ENCODE measurements at regions not wholly inside any gene's neighbourhood (a gene's known extent, or its start where the extent isn't known, plus 50 kb on each side); places are given as distances from the start of the nearest gene placed in this dataset.

DNA sequence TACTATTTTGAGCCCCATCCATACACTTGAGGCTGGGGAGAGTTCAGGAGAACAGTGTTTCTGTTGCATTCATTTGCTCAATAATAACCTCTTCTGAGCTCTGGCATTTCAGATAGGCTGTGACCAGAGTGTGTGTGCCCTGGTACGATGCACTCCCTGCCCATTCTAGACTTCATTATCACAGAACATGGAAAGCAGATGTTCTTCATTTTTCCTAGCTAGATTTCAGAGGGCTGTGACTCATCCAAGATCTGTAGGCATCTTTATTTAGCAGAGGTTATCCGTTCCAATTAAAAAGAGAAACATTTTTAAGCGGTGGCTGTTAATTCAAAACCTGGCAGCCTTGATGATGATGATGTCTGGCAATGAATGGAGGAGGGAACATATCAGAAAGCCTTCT is 228.8 kb upstream of the EEF2KMT start:
- TF ChIP-seq CEBPB (IDR thresholded peaks at IDR 0.05), result no peak
- TF ChIP-seq FOXM1 (IDR thresholded peaks at IDR 0.05; ENCODE audit: borderline replicate concordance, low read depth), result no peak
- TF ChIP-seq TCF12 (IDR thresholded peaks at IDR 0.05; ENCODE audit: low read depth), result no peak
- TF ChIP-seq YY1 (IDR thresholded peaks at IDR 0.05; ENCODE audit: low read depth), result no peak
- no peak for TF ChIP-seq CREB1 (IDR thresholded peaks at IDR 0.05; ENCODE audit: low read depth)
- TF ChIP-seq, protein P1, sequence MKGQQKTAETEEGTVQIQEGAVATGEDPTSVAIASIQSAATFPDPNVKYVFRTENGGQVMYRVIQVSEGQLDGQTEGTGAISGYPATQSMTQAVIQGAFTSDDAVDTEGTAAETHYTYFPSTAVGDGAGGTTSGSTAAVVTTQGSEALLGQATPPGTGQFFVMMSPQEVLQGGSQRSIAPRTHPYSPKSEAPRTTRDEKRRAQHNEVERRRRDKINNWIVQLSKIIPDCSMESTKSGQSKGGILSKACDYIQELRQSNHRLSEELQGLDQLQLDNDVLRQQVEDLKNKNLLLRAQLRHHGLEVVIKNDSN (IDR thresholded peaks at IDR 0.05), result no peak
- no peak for TF ChIP-seq RAD21 (IDR thresholded peaks at IDR 0.05; ENCODE audit: low read depth)
- TF ChIP-seq ZBTB7A (IDR thresholded peaks at IDR 0.05; ENCODE audit: low read depth), result no peak
- TF ChIP-seq, protein P2, sequence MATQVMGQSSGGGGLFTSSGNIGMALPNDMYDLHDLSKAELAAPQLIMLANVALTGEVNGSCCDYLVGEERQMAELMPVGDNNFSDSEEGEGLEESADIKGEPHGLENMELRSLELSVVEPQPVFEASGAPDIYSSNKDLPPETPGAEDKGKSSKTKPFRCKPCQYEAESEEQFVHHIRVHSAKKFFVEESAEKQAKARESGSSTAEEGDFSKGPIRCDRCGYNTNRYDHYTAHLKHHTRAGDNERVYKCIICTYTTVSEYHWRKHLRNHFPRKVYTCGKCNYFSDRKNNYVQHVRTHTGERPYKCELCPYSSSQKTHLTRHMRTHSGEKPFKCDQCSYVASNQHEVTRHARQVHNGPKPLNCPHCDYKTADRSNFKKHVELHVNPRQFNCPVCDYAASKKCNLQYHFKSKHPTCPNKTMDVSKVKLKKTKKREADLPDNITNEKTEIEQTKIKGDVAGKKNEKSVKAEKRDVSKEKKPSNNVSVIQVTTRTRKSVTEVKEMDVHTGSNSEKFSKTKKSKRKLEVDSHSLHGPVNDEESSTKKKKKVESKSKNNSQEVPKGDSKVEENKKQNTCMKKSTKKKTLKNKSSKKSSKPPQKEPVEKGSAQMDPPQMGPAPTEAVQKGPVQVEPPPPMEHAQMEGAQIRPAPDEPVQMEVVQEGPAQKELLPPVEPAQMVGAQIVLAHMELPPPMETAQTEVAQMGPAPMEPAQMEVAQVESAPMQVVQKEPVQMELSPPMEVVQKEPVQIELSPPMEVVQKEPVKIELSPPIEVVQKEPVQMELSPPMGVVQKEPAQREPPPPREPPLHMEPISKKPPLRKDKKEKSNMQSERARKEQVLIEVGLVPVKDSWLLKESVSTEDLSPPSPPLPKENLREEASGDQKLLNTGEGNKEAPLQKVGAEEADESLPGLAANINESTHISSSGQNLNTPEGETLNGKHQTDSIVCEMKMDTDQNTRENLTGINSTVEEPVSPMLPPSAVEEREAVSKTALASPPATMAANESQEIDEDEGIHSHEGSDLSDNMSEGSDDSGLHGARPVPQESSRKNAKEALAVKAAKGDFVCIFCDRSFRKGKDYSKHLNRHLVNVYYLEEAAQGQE (IDR thresholded peaks at IDR 0.05; ENCODE audit: low read depth), result no peak
- no peak for TF ChIP-seq TAF1 (IDR thresholded peaks at IDR 0.05; ENCODE audit: low read depth)
- no peak for TF ChIP-seq EGR1 (IDR thresholded peaks at IDR 0.05)
- TF ChIP-seq, protein P3, sequence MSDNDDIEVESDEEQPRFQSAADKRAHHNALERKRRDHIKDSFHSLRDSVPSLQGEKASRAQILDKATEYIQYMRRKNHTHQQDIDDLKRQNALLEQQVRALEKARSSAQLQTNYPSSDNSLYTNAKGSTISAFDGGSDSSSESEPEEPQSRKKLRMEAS (IDR thresholded peaks at IDR 0.05), result no peak
- TF ChIP-seq NFIC (IDR thresholded peaks at IDR 0.05), result no peak
- no peak for TF ChIP-seq TEAD4 (IDR thresholded peaks at IDR 0.05)
- no peak for TF ChIP-seq EP300 (IDR thresholded peaks at IDR 0.05; ENCODE audit: borderline replicate concordance)

DNA sequence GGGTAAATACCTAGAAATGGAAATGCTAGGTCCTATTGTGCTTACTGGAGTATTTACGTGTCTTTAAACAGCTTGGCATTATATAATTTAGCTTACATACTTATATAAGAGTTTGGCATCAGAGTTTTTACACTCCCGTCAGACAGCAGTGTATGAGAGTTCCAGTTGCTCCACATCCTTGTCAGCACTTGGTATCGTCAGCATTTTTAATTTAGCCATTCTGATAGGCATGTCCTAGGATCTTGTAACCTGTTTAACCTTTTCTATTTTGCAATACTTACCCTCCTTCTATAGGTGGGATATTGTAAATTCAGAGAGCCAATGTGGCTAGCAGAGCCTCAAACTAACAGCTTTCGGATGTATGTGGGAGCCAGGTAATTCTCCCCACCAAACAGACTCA is 228.3 kb upstream of the EEF2KMT start:
- TF ChIP-seq, protein P2 (IDR thresholded peaks at IDR 0.05; ENCODE audit: low read depth), result no peak
- TF ChIP-seq, protein P1 (IDR thresholded peaks at IDR 0.05), result no peak
- TF ChIP-seq CREB1 (IDR thresholded peaks at IDR 0.05; ENCODE audit: low read depth), result no peak

DNA sequence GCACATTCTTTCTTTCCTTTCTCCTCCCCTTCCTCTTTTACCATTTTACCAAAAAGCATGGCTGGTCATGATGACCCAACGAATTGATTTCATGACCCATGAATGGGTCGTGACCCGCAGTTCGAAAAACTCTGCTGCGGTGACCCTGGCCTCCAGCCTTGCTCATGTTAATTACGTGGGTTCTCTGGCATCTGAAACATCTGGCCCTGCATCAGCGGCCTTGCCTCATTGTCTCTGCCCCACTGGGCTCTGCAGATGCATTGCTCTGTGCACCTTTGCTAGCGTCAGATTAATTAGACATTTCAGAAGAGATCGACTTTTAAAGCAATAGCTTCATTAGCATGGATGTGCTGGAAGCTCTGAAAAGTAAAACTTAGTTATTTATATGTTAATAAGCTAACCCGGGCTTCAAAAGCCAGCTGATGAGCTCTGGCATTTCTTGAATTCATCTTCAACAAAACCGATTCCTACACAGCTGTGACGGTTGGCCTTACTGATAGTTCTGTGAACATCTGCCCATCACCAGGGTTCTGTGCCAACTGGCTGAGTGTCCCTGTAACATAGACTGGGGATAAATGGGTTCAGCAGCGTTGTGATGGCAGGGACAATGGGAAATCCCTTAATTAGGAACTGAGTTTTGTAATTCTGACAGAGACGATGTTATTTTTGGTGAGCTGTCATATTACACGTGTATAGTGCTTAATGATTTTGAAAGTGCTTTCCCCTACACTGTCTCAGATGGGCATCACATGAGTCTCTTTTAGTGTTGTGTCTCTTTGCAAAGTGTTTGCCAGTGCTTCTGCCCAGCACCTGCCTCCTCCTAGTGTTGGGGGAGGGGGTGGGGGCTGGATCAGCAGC is 225.9 kb upstream of the EEF2KMT start:
- TF ChIP-seq TEAD4 (IDR thresholded peaks at IDR 0.05) (no peak), FOXM1 (IDR thresholded peaks at IDR 0.05; ENCODE audit: borderline replicate concordance, low read depth) (no peak), NFIC (IDR thresholded peaks at IDR 0.05) (no peak), TAF1 (IDR thresholded peaks at IDR 0.05; ENCODE audit: low read depth) (no peak), RAD21 (IDR thresholded peaks at IDR 0.05; ENCODE audit: low read depth) (no peak), YY1 (IDR thresholded peaks at IDR 0.05; ENCODE audit: low read depth) (no peak), CEBPB (IDR thresholded peaks at IDR 0.05) (no peak), TCF12 (IDR thresholded peaks at IDR 0.05; ENCODE audit: low read depth) (no peak), CREB1 (IDR thresholded peaks at IDR 0.05; ENCODE audit: low read depth) (no peak)
- TF ChIP-seq, protein P1 (IDR thresholded peaks at IDR 0.05), result no peak
- TF ChIP-seq, protein P2 (IDR thresholded peaks at IDR 0.05; ENCODE audit: low read depth), result no peak

DNA sequence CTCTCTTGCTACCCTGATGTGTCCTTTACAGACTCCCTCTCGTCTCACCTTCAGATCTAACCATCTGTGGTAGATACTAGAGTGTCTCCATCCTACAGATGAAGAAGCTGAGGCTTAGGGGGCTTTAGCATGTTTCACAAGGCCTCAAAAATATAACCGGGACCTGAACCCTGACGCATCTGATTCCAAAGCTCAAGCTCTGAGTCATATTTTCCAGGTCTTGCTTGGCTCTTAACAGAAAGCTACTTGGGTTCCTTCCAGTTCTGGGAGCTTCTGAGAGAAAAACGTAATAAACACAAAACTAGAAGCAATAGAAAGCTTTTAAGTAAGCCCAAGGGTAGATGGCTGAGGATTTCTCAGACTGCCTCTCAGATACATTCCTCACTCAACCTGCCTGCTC is 224.3 kb upstream of the EEF2KMT start:
- TF ChIP-seq, protein P3 (IDR thresholded peaks at IDR 0.05), result no peak
- TF ChIP-seq ZBTB7A (IDR thresholded peaks at IDR 0.05; ENCODE audit: low read depth) (no peak), YY1 (IDR thresholded peaks at IDR 0.05; ENCODE audit: low read depth) (no peak), CREB1 (IDR thresholded peaks at IDR 0.05; ENCODE audit: low read depth) (no peak), TEAD4 (IDR thresholded peaks at IDR 0.05) (no peak), TAF1 (IDR thresholded peaks at IDR 0.05; ENCODE audit: low read depth) (no peak), NFIC (IDR thresholded peaks at IDR 0.05) (no peak), FOXM1 (IDR thresholded peaks at IDR 0.05; ENCODE audit: borderline replicate concordance, low read depth) (no peak), EGR1 (IDR thresholded peaks at IDR 0.05) (no peak), RAD21 (IDR thresholded peaks at IDR 0.05; ENCODE audit: low read depth) (no peak), TCF12 (IDR thresholded peaks at IDR 0.05; ENCODE audit: low read depth) (no peak), EP300 (IDR thresholded peaks at IDR 0.05; ENCODE audit: borderline replicate concordance) (no peak), CEBPB (IDR thresholded peaks at IDR 0.05) (no peak)
- TF ChIP-seq, protein P2 (IDR thresholded peaks at IDR 0.05; ENCODE audit: low read depth), result no peak
- TF ChIP-seq, protein P1 (IDR thresholded peaks at IDR 0.05), result no peak

All from Ishikawa (cell line).